ENCODE measurements at regions not wholly inside any gene's neighbourhood (a gene's known extent, or its start where the extent isn't known, plus 50 kb on each side); places are given as distances from the start of the nearest gene placed in this dataset.

DNA sequence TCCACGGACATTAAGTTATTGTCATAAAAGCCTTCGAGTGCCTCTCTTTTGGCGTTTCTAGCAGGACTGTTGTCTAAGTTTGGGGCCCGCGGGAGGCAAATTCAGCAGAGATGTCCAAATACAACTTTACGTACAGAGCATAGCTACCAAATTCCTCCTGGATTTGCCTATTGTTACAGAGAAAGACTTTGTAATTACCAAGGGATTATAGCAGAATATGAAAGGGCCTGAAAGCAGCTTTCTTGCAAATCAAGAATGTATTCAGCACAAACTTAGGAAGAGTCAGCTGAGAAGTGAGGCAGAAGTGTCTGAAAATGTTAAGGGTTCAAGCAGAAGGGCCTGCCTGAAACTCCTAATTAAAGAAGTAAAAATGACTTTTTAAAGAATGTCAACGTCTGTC, 1053.5 kb upstream of the TENM3 start:
- Histone ChIP-seq H4K5ac (ENCODE audit: low read depth, low read length) (no peak overlapping the region), H2AFZ (replicated peaks; ENCODE audit: low read length, poor library complexity) (no peak overlapping the region), H3K14ac (replicated peaks; ENCODE audit: low read depth, low read length) (no peak overlapping the region), H3K27me3 (ENCODE audit: control insufficient read depth, insufficient read depth, low read length) (no peaks in the 10 kb centered on the region), H3K4ac (ENCODE audit: low read depth, low read length) (no peak overlapping the region), H3K4me1 (ENCODE audit: control insufficient read depth, insufficient read depth, low read length) (no peaks in the 10 kb centered on the region), H2BK15ac (ENCODE audit: low read depth, low read length) (no peak overlapping the region), H3K27ac (ENCODE audit: insufficient read depth, low read length) (no peak overlapping the region), H3K9me1 (ENCODE audit: insufficient read depth, low read length) (no peaks in the 10 kb centered on the region), H3K36me3 (ENCODE audit: control insufficient read depth, insufficient read depth, low read length) (no peaks in the 10 kb centered on the region), H3K9ac (ENCODE audit: low read depth, low read length) (no peak overlapping the region), H2BK5ac (ENCODE audit: low read depth, low read length, poor library complexity, severe bottlenecking) (no peak overlapping the region), H3K79me1 (ENCODE audit: low read depth in 1 of 2, low read length in 2 of 2) (no peaks in the 10 kb centered on the region), H3K23ac (ENCODE audit: low read depth, low read length) (no peak overlapping the region), H3K56ac (ENCODE audit: extremely low read depth, insufficient read depth, low read length) (no peak overlapping the region), H4K8ac (ENCODE audit: low read depth in 2 of 2, low read length in 2 of 2) (no peak overlapping the region), H3K18ac (ENCODE audit: low read depth, low read length) (no peak overlapping the region), H2BK120ac (ENCODE audit: low read depth, low read length) (no peak overlapping the region), H4K20me1 (ENCODE audit: insufficient read depth, low read length) (no peaks in the 10 kb centered on the region), H2AK5ac (ENCODE audit: low read depth, low read length) (no peak overlapping the region), H3K4me3 (ENCODE audit: insufficient read depth, low read depth, low read length) (no peak overlapping the region), H2BK20ac (ENCODE audit: low read depth, low read length) (no peak overlapping the region), H4K91ac (ENCODE audit: insufficient read depth, low read depth, low read length) (no peak overlapping the region), H2AK9ac (replicated peaks; ENCODE audit: low read depth, low read length, poor library complexity) (no peak overlapping the region), H3K9me3 (ENCODE audit: control insufficient read depth, insufficient read depth, low read length) (peaks cover 4% of the 10 kb centered on the region; the same call in 1 of the 2 replicates), H3K4me2 (ENCODE audit: low read depth, low read length) (no peak overlapping the region)
- DNase-seq, result no peak
- in situ Hi-C loops (cut with MboI; ENCODE audit: low sequenced_read_pairs) (no loop called here), dilution Hi-C loops (cut with HindIII; ENCODE audit: low sequenced_read_pairs, unreplicated experiment) (no loop called here), intact Hi-C loops (cut with micrococcal nuclease) (no loop called here)
- POLR2A ChIA-PET (ENCODE audit: unreplicated experiment), result no interaction called here
- TF ChIP-seq RFX5 (IDR thresholded peaks at IDR 0.05; ENCODE audit: low read depth, low read length), result no peak
- no peak for TF ChIP-seq MAFK (IDR thresholded peaks at IDR 0.05; ENCODE audit: low read depth, low read length)
- no peak for TF ChIP-seq POLR2A (IDR thresholded peaks at IDR 0.05; ENCODE audit: low read depth, low read length)
- no peak for TF ChIP-seq MAZ (IDR thresholded peaks at IDR 0.05; ENCODE audit: borderline replicate concordance, low read depth, low read length)
- TF ChIP-seq BHLHE40 (IDR thresholded peaks at IDR 0.05; ENCODE audit: low read depth, low read length), result no peak
- no peak for TF ChIP-seq RAD21 (IDR thresholded peaks at IDR 0.05; ENCODE audit: low read length)
- no peak for TF ChIP-seq CHD1 (IDR thresholded peaks at IDR 0.05; ENCODE audit: low read depth, low read length)
- no peak for TF ChIP-seq MXI1 (IDR thresholded peaks at IDR 0.05; ENCODE audit: borderline replicate concordance, low read depth, low read length)
- no peak for TF ChIP-seq NFE2L2 (IDR thresholded peaks at IDR 0.05; ENCODE audit: low read depth, low read length)
- TF ChIP-seq CEBPB (IDR thresholded peaks at IDR 0.05; ENCODE audit: low read depth, low read length), result no peak
- no peak for TF ChIP-seq RCOR1 (IDR thresholded peaks at IDR 0.05; ENCODE audit: insufficient replicate concordance, low read length)
- TF ChIP-seq, protein P1, sequence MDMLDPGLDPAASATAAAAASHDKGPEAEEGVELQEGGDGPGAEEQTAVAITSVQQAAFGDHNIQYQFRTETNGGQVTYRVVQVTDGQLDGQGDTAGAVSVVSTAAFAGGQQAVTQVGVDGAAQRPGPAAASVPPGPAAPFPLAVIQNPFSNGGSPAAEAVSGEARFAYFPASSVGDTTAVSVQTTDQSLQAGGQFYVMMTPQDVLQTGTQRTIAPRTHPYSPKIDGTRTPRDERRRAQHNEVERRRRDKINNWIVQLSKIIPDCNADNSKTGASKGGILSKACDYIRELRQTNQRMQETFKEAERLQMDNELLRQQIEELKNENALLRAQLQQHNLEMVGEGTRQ (IDR thresholded peaks at IDR 0.05; ENCODE audit: low read depth, low read length), result no peak
- TF ChIP-seq SMC3 (IDR thresholded peaks at IDR 0.05; ENCODE audit: low read depth, low read length), result no peak
- BruUV-seq (replicated peaks), result no TSS peak
- CTCF ChIA-PET, result interaction anchor here (0.7 kb wide), 1 partner anchor 187 kb away, joined by 3 read pairs; no protein-coding TSS in a partner anchor
- no peak for ATAC-seq (ENCODE audit: low read depth)
- 80% methylated on average over 1 of the region's 7 CpGs; no CpG with 5 or more reads in 1 of the 2 experiments for WGBS, 2 experiments (ENCODE audit: extremely low coverage in 2 of 2, insufficient read length in 1 of 2)

Measured in IMR-90 (cell line).